GOT3 (cell line): ENCODE measurements at regions not wholly inside any gene's neighbourhood (a gene's known extent, or its start where the extent isn't known, plus 50 kb on each side); places are given as distances from the start of the nearest gene placed in this dataset.
"Not testable (repeated sequence)": the region's sequence is repeated elsewhere in the genome, so short reads cannot be mapped to it uniquely, and the experiment has no call there.

Experiments
- DNase-seq: peaks from one replicate; lab custom pipeline; 2025; ENCODE audit warnings: mixed read lengths; lab: John Stamatoyannopoulos, UW

- DNase-seq, result no peak
Measured at GRCh38 chr12:60194678-60195077, 598.8 kb downstream of the SLC16A7 start.

DNA sequence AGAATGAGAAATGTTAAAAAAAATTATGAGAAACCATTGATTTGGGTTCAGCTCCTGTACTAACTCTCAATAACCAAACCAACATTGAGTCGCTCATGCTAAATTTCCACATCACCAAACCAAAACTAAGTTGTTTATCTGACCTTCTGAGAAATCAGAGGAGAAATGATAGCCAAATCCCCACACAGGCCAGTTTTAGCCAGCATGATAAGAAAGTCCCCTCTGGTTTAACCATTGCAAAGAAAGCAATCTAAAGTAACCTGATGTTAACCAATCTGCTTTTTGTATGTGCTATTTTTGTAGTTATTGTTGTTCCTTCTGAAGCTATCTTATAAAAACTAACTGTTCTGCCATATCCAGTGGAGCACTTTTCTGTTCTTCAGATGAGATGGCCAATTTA lies 599.7 kb downstream of the SLC16A7 start:
- no peak for DNase-seq

DNA sequence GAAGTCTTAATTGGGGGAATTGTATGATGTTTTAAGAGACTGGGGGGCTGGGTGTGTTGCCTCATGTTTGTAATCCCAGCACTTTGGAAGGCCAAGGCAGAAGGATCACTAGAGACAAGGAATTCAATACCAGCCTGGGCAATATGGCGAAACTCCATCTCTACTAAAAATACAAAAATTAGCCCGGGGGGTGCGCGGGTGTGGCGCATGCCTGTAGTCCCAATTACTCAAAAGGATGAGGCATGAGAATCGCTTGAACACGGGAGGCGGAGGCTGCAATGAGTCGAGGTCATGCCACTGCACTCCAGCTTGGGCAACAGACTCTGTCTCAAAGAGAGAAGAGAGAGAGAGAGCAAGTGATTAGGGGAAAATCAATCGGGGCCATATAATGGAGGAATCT lies 600.5 kb downstream of the SLC16A7 start:
- DNase-seq, result no peak

DNA sequence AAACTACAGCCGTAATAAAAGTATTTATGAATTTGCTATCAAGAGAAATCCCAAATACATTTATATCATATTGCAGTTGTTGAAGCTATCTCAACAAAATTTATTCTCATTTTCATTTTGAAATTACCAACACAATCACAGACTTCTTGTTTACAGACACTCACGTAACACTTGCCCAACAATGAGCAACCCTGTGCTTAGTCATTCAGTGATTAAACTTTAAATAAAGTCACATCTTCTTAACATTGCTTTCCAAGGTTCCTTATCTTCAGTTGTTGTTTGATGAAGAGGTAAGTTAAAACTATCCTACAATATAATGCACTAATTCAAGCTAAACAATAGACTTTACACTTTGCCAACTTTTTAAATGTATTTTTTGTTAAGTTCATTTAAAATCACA lies 601.8 kb downstream of the SLC16A7 start:
- DNase-seq, result no peak

- DNase-seq, result no peak
Measured at GRCh38 chr12:60201891-60202290, 606.1 kb downstream of the SLC16A7 start.

DNA sequence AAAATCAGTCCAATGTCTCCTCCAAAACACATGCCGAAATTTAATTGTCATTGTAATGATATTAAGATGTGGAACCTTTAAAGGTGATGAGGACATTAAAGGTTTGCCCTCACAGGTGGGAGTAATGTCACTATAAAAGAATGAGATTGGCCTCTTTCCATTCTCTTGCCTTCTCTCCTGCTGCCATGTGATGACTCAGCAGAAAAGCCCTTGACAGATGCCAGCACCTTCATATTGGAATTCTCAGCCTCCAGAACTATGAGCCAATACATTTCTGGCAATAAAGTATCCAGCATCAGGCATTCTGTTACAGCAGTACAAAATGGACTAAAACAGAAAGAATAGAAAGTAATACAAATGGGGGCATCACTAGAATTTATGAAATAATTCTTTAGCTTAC lies 609.7 kb downstream of the SLC16A7 start:
- no peak for DNase-seq

DNA sequence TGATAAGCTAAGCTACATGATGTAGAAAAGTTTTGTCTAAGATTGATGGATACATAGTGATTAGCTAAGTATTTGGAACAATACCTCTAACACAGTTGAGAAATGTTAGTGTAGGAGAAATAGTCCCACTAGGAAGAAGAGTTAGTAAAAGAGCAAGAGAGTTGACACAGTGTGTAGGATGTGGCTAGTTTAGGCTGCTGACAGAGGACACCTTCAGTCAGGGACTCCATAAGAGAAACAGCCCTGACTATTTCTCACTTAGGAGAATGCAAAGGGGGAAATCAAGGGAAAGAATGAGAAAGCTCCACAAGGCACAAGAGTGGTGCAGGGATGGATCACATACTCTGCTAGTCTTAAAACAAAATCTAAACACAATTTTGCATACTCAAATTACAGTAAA lies 613.7 kb downstream of the SLC16A7 start:
- DNase-seq, result no peak

GRCh38 chr12:60209933-60210332 lies 614.1 kb downstream of the SLC16A7 start:
- DNase-seq, result no peak

DNA sequence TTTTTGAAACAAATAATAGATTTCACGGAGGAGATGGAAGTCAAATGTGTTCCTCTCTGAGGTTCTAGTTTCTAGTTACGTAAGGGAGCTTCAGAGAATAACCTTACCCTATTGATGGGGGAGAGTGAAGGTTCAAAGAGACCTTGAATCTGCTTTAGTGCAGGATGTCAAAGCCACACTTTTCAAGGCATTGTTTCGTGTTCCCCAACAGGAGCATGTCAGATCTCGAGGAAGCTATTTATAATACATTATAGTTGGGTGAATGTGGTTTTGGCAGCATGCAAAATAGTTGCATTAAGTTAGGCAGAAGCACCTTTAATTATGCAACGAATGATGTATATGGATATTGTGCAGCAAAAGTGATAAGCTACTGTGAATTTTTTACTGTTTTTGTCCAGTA lies 614.9 kb downstream of the SLC16A7 start:
- no peak for DNase-seq

GRCh38 chr12:60211244-60211643 lies 615.4 kb downstream of the SLC16A7 start:
- no peak for DNase-seq

GRCh38 chr12:60212159-60213000 lies 616.6 kb downstream of the SLC16A7 start:
- no peak for DNase-seq

DNA sequence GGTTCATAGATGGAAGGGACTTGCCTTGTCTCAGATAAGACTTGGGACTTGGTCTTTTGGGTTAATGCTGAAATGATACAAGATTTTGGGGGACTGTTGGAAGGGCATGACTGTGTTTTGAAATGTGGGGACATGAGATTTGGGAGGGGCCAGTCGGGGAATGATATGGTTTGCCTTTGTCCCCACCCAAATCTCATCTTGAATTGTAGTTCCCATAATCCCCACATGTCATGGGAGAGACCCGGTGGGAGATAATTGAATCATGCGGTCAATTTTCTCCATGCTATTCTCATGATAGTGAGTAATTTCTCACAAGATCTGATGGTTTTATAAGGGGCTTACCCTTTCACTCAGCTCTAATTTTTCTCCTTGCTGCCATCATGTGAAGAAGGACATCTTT lies 617.4 kb downstream of the SLC16A7 start:
- not testable (repeated sequence) for DNase-seq

DNA sequence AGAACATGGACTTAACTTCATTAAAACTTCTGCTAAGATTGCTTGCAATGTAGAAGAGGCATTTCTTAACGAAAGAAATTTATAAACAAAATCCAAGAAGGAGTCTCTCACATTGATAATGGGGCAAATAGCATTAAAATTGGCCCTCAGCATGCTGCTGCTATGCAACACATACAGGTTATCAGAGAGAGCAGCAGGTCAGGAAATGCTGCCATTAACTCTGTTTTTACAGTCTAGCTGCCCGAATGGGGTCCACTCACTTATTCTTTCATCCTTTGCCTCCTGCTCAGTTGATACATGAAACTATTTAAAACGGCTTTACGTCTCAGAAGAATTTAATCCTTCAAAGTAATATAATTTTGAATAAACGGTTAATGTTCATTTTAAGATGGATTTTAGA lies 620.4 kb downstream of the SLC16A7 start:
- no peak for DNase-seq

DNA sequence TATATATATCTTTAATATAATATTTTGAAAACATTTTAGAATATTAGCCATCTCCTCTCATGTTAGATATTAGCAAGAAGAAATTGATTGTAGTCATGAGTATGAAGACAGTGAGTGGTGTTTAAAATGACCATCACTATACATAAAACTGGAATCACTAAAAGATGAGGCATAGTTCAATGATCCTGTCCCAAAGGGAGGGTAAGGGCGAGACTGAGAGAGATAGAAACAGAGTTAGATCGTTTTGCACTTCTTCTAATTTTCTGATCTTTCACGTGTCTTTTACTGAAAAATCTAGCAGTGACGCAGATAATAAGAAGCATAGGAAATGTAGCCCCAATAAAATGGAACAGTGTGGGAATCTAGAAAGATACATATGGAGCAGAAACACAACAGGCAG lies 627.4 kb downstream of the SLC16A7 start:
- no peak for DNase-seq

GRCh38 chr12:60225216-60226000 lies 629.6 kb downstream of the SLC16A7 start:
- no peak for DNase-seq

- no peak for DNase-seq
Measured at GRCh38 chr12:60227916-60228315, 632.1 kb downstream of the SLC16A7 start.

GRCh38 chr12:60230056-60230455 lies 634.2 kb downstream of the SLC16A7 start:
- no peak for DNase-seq

- no peak for DNase-seq
Measured at GRCh38 chr12:60231303-60231702, 635.5 kb downstream of the SLC16A7 start.

DNA sequence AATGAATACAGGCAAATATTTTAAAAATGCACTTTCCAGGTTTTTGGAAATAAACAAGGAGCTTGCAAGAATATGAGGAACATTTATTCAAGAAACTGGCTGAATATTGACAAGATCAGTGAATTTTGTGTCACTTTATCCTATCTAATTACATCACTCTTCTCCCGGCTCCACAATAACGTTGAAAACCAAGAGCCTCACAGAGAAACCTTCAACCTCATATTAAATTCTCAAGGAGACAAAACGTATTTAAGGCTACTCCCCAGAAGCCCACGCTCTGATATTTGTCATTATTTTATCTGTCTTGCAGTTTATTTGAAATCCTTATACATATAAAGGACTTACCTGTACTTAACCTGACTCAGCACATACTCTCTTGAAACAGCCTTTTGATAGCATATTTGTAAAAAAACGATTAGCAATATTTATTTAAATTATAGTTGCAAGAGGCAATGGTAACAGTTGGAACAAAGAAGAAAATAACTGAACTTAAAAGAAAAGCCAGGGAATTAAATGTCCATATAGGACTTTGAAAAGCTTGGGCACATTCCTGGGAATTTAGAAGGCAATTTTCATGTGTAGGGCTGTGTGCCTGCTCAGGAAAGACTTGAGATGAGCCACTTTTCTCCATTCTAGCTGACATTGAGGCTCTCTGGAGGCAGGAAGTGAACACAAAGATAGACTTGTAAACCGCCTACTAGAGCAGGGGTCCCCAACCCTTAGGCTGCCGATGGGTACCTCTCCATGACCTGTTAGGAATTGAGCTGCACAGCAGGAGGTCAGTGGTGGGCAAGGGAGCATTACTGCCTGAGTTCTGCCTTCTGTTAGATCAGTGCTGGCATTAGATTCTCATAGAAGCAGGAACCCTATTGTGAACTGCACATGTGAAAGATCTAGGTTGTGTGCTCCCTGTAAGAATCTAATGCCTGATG lies 636.4 kb downstream of the SLC16A7 start:
- DNase-seq, result no peak

DNA sequence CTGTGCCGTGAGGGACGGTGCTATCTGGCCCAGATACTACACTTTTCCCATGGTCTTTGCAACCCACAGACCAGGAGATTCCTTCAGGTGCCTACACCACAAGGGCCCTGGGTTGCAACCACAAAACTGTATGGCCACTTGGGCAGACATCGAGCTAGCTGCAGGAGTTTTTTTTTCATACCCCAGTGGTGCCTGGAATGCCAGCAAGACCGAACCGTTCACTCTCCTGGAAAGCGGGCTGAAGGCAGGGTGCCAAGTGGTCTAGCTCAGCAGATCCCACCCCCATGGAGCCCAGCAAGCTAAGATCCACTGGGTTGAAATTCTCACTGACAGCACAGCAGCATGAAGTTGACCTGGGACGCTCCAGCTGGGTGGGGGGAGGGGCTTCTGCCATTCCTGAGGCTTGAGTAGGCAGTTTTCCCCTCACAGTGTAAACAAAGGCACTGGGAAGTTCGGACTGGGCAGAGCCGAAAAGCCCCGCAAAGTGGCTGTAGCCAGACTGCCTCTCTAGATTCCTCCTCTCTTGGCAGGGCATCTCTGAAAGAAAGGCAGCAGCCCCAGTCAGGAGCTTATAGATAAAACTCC lies 638.9 kb downstream of the SLC16A7 start:
- DNase-seq, result not testable (repeated sequence)

GRCh38 chr12:60235261-60235660 lies 639.4 kb downstream of the SLC16A7 start:
- DNase-seq, result no peak

DNA sequence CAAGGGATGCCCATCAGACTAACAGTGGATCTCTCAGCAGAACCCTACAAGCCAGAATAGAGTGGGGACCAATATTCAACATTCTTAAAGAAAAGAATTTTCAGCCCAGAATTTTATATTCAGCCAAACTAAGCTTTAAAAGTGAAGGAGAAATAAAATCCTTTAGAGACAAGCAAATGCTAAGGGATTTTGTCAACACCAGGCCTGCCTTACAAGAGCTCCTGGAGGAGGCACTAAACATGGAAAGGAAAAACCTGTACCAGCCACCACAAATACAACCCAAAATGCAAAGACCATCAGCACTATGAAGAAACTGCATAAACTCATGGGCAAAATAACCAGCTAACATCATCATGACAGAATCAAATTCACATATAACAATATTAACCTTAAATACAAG lies 640.6 kb downstream of the SLC16A7 start:
- DNase-seq, result not testable (repeated sequence)
